ENCODE measurements at regions not wholly inside any gene's neighbourhood (a gene's known extent, or its start where the extent isn't known, plus 50 kb on each side); places are given as distances from the start of the nearest gene placed in this dataset.
"Not testable (repeated sequence)": the region's sequence is repeated elsewhere in the genome, so short reads cannot be mapped to it uniquely, and the experiment has no call there.

- no peak for FAIRE-seq
- no peak for DNase-seq (ENCODE audit: insufficient read length, low spot score)
- TF ChIP-seq CTCF (IDR thresholded peaks at IDR 0.05; ENCODE audit: insufficient read depth, missing control alignments) = no peak
Measured at GRCh38 chr6:21756487-21756886, 162.9 kb downstream of the SOX4 start.

- FAIRE-seq; DNase-seq (ENCODE audit: insufficient read length, low spot score): not testable (repeated sequence)
Measured at GRCh38 chr6:21757392-21757791, 163.8 kb downstream of the SOX4 start.

- DNase-seq (ENCODE audit: insufficient read length, low spot score) = no peak
- no peak for TF ChIP-seq CTCF (IDR thresholded peaks at IDR 0.05; ENCODE audit: insufficient read depth, missing control alignments)
- FAIRE-seq = no peak
Measured at GRCh38 chr6:21759721-21760120, 166.2 kb downstream of the SOX4 start.

- FAIRE-seq; DNase-seq (ENCODE audit: insufficient read length, low spot score): not testable (repeated sequence)
Measured at GRCh38 chr6:21761053-21761730, 167.6 kb downstream of the SOX4 start.

- DNase-seq (ENCODE audit: insufficient read length, low spot score) (no peak), FAIRE-seq (no peak)
- TF ChIP-seq CTCF (IDR thresholded peaks at IDR 0.05; ENCODE audit: insufficient read depth, missing control alignments) = no peak
Measured at GRCh38 chr6:21764989-21765388, 171.4 kb downstream of the SOX4 start.

- FAIRE-seq = no peak
- TF ChIP-seq CTCF (IDR thresholded peaks at IDR 0.05; ENCODE audit: insufficient read depth, missing control alignments) = no peak
Measured at GRCh38 chr6:21767891-21768648, 174.5 kb downstream of the SOX4 start.

GRCh38 chr6:21769405-21769861 lies 175.9 kb downstream of the SOX4 start:
- no peak for TF ChIP-seq CTCF (IDR thresholded peaks at IDR 0.05; ENCODE audit: insufficient read depth, missing control alignments)
- DNase-seq (ENCODE audit: insufficient read length, low spot score) (no peak), FAIRE-seq (no peak)

More at GRCh38 chr6:21767891-21768648, 174.5 kb downstream of the SOX4 start:
- no peak for DNase-seq (ENCODE audit: insufficient read length, low spot score)

- no peak for DNase-seq (ENCODE audit: insufficient read length, low spot score)
- TF ChIP-seq CTCF (IDR thresholded peaks at IDR 0.05; ENCODE audit: insufficient read depth, missing control alignments) = no peak
- no peak for FAIRE-seq
Measured at GRCh38 chr6:21769968-21770367, 176.4 kb downstream of the SOX4 start.
